KMS-11 (cell line): ENCODE measurements at regions not wholly inside any gene's neighbourhood (a gene's known extent, or its start where the extent isn't known, plus 50 kb on each side); places are given as distances from the start of the nearest gene placed in this dataset.

Source experiments
- H2AFZ ChIP-seq: fragments of 200-600 bp; sonication (generic); 2 replicates; pipeline ENCODE4 v1.6.1; 2016; ENCODE audit warnings: antibody characterized with exemption, mixed run types, low read depth
- H3K27ac ChIP-seq: fragments of 200-600 bp; sonication (generic); 2 replicates; pipeline ENCODE4 v1.6.1; 2016; ENCODE audit warnings: mild to moderate bottlenecking, mixed run types
- H3K27me3 ChIP-seq: fragments of 200-600 bp; sonication (generic); 2 replicates; pipeline ENCODE4 v1.6.1; 2017; ENCODE audit warnings: mild to moderate bottlenecking, low read depth, mixed run types, moderate library complexity; ENCODE audit not compliant: insufficient read depth
- H3K36me3 ChIP-seq: fragments of 200-600 bp; sonication (generic); 2 replicates; pipeline ENCODE4 v1.6.1; 2017; ENCODE audit warnings: mild to moderate bottlenecking, mixed run types; ENCODE audit not compliant: insufficient read depth
- H3K4me1 ChIP-seq: fragments of 200-600 bp; sonication (generic); 2 replicates; pipeline ENCODE4 v1.6.1; 2016; ENCODE audit warnings: mild to moderate bottlenecking, low read depth, mixed run types; ENCODE audit not compliant: poor library complexity, severe bottlenecking
- H3K4me2 ChIP-seq: fragments of 200-600 bp; sonication (generic); 2 replicates; pipeline ENCODE4 v1.7.0; 2016; ENCODE audit warnings: mild to moderate bottlenecking, mixed run types
- H3K4me3 ChIP-seq: fragments of 200-600 bp; sonication (generic); IDR thresholded peaks from 2 replicates; pipeline ENCODE4 v1.6.1; 2017; ENCODE audit warnings: low read depth, low read length, mixed read lengths; ENCODE audit not compliant: insufficient read depth
- H3K79me2 ChIP-seq: fragments of 200-600 bp; sonication (generic); 2 replicates; pipeline ENCODE4 v1.6.1; 2016; ENCODE audit warnings: low read depth, mixed run types; ENCODE audit not compliant: insufficient read depth
- H3K9ac ChIP-seq: fragments of 200-600 bp; sonication (generic); 2 replicates; pipeline ENCODE4 v1.6.1; 2016; ENCODE audit warnings: mild to moderate bottlenecking, mixed run types
- H4K20me1 ChIP-seq: fragments of 200-600 bp; sonication (generic); 2 replicates; pipeline ENCODE4 v1.6.1; 2016; ENCODE audit warnings: mild to moderate bottlenecking, mixed run types; ENCODE audit not compliant: insufficient read depth
- CTCF ChIP-seq: fragments of 200-600 bp; sonication (generic); conservative IDR thresholded peaks from 2 replicates; pipeline ENCODE4 v1.6.1; 2017; ENCODE audit warnings: low read depth, mild to moderate bottlenecking, antibody characterized with exemption, low read length, moderate library complexity, mixed read lengths

- Histone ChIP-seq H3K27ac (no peak overlapping the region), H2AFZ (no peak overlapping the region), H3K4me1 (no peaks in the 10 kb centered on the region), H3K79me2 (no peaks in the 10 kb centered on the region), H3K4me2 (no peak overlapping the region), H4K20me1 (no peaks in the 10 kb centered on the region), H3K36me3 (no peaks in the 10 kb centered on the region), H3K27me3 (no peaks in the 10 kb centered on the region), H3K9ac (no peak overlapping the region), H3K4me3 (no peak overlapping the region)
- TF ChIP-seq CTCF, result no peak
These were observed 903.9 kb upstream of the FOXG1 start for GRCh38 chr14:27862684-27863083.

- Histone ChIP-seq H3K4me1 (no peaks in the 10 kb centered on the region), H4K20me1 (no peaks in the 10 kb centered on the region), H3K4me2 (no peak overlapping the region), H3K27ac (no peak overlapping the region), H3K27me3 (no peaks in the 10 kb centered on the region), H2AFZ (no peak overlapping the region), H3K79me2 (no peaks in the 10 kb centered on the region), H3K9ac (no peak overlapping the region), H3K4me3 (no peak overlapping the region), H3K36me3 (no peaks in the 10 kb centered on the region)
- TF ChIP-seq CTCF, result no peak
These were observed 903.4 kb upstream of the FOXG1 start for GRCh38 chr14:27863166-27863565.

GRCh38 chr14:27881063-27881462, 885.5 kb upstream of the FOXG1 start:
- H3K4me2 ChIP-seq, result no peak overlapping the region
- no peaks in the 10 kb centered on the region for H3K79me2 ChIP-seq
- H3K36me3 ChIP-seq, result no peaks in the 10 kb centered on the region
- H3K4me1 ChIP-seq, result no peaks in the 10 kb centered on the region
- no peak overlapping the region for H2AFZ ChIP-seq
- no peaks in the 10 kb centered on the region for H3K27me3 ChIP-seq
- H3K27ac ChIP-seq, result no peak overlapping the region
- no peak overlapping the region for H3K9ac ChIP-seq
- no peaks in the 10 kb centered on the region for H4K20me1 ChIP-seq
- no peak overlapping the region for H3K4me3 ChIP-seq
- TF ChIP-seq CTCF, result no peak

- Histone ChIP-seq H3K4me2 (no peak overlapping the region), H3K27ac (no peak overlapping the region), H2AFZ (no peak overlapping the region), H4K20me1 (no peaks in the 10 kb centered on the region), H3K27me3 (no peaks in the 10 kb centered on the region), H3K36me3 (no peaks in the 10 kb centered on the region), H3K4me3 (no peak overlapping the region), H3K4me1 (no peaks in the 10 kb centered on the region), H3K9ac (no peak overlapping the region), H3K79me2 (no peaks in the 10 kb centered on the region)
- no peak for TF ChIP-seq CTCF
These were observed 884.9 kb upstream of the FOXG1 start for GRCh38 chr14:27881646-27882045.

- H3K9ac ChIP-seq, result no peak overlapping the region
- H4K20me1 ChIP-seq, result no peaks in the 10 kb centered on the region
- no peaks in the 10 kb centered on the region for H3K4me1 ChIP-seq
- no peaks in the 10 kb centered on the region for H3K36me3 ChIP-seq
- no peak for TF ChIP-seq CTCF
- no peak overlapping the region for H2AFZ ChIP-seq
- H3K27me3 ChIP-seq, result no peaks in the 10 kb centered on the region
- H3K27ac ChIP-seq, result no peak overlapping the region
- H3K4me3 ChIP-seq, result no peak overlapping the region
- no peaks in the 10 kb centered on the region for H3K79me2 ChIP-seq
- no peak overlapping the region for H3K4me2 ChIP-seq
These were observed 880.3 kb upstream of the FOXG1 start for GRCh38 chr14:27886256-27886655.
